ENCODE measurements at regions not wholly inside any gene's neighbourhood (a gene's known extent, or its start where the extent isn't known, plus 50 kb on each side); places are given as distances from the start of the nearest gene placed in this dataset.

GRCh38 chr4:18570370-18570769 lies 548.8 kb upstream of the LCORL start:
- no peak for DNase-seq (ENCODE audit: low read depth)

DNA sequence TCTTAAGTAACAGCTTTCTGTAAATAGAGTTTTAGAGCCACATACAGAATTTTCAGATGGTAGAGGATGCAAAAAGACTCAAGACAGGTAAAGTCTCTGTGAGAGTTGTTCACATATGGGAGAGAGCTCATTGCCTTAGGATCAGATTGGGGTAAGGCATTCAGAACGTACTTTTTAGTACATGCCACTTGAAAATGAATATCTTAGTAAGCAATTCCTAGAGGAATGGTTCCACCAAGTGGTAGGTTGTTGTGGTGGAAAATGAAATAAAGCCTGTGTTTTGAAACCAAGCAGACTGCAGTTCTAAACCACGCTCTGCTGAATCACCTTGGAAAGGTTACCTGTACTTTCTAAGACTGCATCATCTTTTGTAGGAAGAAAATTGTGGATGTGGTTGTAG lies 547.0 kb upstream of the LCORL start:
- no peak for DNase-seq (ENCODE audit: low read depth)

DNA sequence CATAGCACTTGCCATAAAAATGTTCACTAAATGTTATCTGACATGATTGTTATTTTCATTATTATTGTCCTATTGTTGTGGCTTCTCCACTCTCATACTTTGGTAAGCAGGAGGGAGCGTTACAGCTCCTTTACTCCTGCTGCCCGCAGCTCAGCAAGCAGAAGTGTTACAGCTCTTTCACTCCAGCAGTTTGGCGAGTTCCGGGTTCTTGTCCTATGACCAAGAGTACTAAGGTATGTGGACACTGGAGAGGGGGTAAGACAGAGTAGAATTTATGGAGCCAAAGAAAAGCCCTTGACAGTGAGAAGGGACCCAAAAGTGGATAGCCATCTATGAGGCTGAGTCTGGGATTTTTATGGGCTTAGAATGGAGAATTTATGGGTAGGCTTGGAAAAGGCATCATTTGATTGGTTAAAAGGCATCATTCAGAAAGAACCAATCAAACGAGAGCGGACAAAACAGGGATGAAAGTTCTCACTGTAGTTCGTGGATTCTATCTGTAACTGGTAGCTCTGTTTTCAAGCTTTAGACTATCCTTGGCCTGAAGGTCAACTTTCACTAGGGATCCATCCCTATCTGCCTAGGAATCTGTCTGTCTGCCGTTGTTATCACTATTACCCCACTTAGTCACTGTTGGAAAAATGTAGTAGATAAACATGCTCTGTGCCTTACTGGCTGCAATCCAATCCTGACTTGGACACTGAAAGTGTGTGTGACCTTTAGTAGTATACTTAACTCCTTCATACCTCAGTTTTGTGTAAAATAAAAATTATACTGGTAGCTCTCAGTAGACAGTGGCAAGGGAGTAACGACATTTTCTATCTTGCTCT lies 545.6 kb upstream of the LCORL start:
- DNase-seq (ENCODE audit: low read depth) = no peak

GRCh38 chr4:18559492-18559891 lies 537.9 kb upstream of the LCORL start:
- no peak for DNase-seq (ENCODE audit: low read depth)

DNA sequence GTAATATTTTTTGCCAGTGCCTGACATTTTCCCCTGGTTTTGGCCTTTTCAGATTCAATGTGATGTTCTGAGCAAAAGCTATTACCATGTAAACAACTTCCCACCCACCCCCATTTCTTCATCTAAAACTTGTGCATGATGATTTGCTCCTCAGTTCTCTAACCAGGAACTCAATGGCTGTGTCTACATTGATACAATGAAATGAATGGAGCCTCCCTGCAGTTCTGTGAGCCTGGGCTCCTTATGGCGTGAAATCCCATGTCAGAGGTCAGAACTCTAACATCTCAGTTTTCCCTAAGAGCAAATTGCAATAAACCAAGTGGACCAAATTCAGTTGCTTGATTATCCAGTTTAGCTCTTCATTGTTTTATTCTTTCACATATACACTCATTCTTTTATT lies 534.8 kb upstream of the LCORL start:
- DNase-seq (ENCODE audit: low read depth) = no peak

GRCh38 chr4:18540349-18540748 lies 518.8 kb upstream of the LCORL start:
- no peak for DNase-seq (ENCODE audit: low read depth)

GRCh38 chr4:18538121-18538520 lies 516.6 kb upstream of the LCORL start:
- DNase-seq (ENCODE audit: low read depth) = no peak

DNA sequence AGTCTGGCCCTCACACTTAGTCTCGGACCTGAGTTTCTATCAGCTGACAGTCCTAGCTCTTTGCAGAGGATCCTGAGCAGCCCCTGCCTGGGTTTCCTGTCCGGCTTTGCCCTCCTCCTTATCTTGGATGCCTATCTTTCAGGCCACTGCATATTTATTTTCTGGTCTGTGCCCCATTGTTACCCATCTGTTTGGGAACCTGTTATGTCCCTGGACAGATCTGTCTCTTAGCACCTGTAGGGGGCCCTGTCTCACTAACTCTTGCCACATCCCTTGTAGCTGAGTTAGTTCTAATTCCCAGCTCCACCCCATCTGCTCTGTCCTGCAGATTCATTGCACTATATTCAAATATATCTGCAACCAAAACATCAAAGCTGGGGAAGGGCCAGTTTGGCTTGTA lies 514.9 kb upstream of the LCORL start:
- no peak for DNase-seq (ENCODE audit: low read depth)

DNA sequence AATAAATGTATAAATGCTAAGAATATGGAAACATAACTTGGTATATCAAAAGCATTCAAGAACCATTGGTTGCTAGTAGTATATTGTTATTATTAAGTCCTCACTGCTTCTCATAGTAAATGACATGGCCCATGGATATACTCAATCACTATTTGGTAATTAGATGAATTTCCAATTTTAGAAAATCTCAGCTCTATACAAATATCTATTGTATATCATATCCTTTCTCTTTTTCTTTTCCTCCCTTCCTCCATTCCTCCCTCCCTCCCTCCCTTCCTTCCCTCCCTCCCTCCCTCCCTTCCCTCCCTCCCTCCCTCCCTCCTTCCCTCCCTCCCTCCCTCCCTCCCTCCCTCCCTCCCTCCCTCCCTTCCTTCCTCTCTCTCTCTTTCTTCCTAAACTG lies 514.4 kb upstream of the LCORL start:
- DNase-seq (ENCODE audit: low read depth) = no peak

DNA sequence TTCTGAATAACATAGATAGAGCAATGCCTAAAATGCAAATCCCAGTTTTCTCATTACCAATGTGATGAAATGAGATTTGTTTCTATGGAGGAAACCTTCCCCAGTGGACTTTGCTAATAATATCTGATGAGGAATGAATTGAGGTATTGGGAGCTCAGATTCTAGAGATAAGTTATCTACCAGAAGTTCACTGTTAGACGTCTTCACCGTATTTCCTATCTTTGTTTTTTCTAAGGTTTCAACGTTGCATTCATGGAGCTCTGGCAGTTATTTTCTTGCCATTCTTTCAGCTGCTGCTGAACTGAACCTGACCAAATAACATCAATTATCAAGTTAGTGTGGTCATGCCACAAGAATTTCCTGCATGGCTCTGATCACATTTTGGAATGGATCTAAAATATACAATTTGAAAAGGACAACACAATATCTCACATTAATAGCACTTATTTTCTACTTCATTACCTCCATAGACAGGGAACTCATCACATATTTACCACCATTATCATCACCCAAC lies 511.8 kb upstream of the LCORL start:
- DNase-seq (ENCODE audit: low read depth) = no peak

GRCh38 chr4:18531731-18532130 lies 510.2 kb upstream of the LCORL start:
- DNase-seq (ENCODE audit: low read depth) = no peak

GRCh38 chr4:18529482-18529881 lies 507.9 kb upstream of the LCORL start:
- DNase-seq (ENCODE audit: low read depth) = no peak

- DNase-seq (ENCODE audit: low read depth) = no peak
These were observed 503.1 kb upstream of the LCORL start for GRCh38 chr4:18524667-18525066.

- no peak for DNase-seq (ENCODE audit: low read depth)
These were observed 496.5 kb upstream of the LCORL start for GRCh38 chr4:18518098-18518497.

- no peak for DNase-seq (ENCODE audit: low read depth)
These were observed 492.3 kb upstream of the LCORL start for GRCh38 chr4:18513861-18514260.

- no peak for DNase-seq (ENCODE audit: low read depth)
These were observed 491.2 kb upstream of the LCORL start for GRCh38 chr4:18512718-18513117.

GRCh38 chr4:18511727-18512126 lies 490.2 kb upstream of the LCORL start:
- DNase-seq (ENCODE audit: low read depth) = no peak

GRCh38 chr4:18508786-18509185 lies 487.2 kb upstream of the LCORL start:
- DNase-seq (ENCODE audit: low read depth) = no peak

DNA sequence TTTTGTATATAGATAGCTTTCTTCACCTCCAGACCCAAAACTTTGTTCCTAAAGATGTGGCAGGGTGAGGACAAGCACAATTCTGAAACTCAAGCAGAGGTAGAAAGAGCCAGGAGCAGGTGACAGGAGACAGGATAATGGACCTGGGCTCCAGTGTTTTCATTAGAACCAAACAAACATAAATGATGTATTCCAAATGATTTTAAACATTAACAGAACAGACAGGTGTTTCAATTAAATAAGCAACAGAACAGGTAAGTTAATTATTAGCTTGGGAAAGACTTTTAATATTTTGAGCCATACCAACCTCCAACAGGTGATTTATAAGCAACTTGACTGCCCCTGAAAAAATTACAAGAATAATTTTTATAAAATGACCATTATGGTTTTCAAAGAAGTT lies 459.4 kb upstream of the LCORL start:
- no peak for DNase-seq (ENCODE audit: low read depth)

DNA sequence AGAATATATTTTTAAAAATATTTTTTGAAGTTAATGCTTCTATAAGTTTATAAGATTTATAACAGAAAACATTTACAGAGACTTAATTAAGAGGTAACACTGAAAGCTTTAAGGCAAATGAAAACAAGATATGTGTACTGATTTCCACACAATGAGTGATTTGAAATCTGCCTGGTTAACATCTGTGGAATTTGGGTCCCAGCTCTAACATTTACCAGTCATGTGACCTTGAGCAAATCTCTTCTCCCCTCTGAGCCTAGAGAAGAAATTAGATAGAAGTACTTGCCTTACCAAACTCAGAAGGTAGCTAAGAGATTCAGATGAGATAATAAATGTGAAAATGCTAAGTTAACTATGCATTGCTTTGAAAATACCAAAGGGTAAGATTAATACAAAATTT lies 458.8 kb upstream of the LCORL start:
- no peak for DNase-seq (ENCODE audit: low read depth)

DNA sequence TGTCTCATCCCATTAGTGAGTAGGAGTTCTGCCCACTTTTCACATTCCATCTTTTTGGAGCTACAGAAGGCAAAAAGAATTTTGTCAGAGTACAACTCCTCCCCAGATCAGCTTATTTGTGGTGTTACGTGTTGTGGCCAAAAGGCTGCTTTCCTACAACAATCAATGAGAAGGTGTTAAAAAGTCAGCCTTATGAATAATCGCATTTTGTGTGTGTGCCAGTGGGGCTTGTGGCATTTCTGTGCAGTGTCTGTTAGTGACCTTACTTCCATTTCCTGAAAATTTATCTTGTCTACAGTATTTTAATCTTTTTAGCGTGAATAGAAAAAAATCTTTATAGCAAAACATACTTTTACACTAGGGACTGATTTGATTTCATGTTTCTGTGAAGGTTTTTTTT lies 458.3 kb upstream of the LCORL start:
- no peak for DNase-seq (ENCODE audit: low read depth)

DNA sequence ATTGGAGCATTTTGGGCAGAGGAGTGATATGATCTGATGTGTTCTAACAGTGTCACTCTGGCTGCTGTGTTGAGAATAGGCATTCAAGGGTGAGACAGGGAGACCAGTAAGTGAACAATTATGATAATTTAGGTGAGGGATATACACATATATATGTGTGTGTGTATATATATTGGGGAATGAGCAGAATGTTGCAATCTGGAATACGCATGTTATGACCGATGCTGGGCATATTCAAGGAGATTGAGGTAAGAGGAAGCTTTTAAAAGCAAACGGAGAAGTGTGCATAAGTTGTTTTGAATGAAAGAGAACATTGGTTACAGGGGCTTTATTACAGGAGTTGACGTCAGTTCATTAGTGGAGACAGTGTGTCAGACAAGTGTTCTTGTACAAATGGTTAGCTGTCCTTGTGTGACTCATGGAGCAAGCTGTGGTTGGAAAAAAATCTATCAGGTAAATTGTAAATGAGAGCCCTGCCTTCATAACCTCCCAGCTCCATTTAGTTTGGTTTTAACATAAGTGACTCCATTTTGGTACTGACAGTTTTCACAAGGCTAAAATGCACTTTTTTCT lies 442.5 kb upstream of the LCORL start:
- no peak for DNase-seq (ENCODE audit: low read depth)

DNA sequence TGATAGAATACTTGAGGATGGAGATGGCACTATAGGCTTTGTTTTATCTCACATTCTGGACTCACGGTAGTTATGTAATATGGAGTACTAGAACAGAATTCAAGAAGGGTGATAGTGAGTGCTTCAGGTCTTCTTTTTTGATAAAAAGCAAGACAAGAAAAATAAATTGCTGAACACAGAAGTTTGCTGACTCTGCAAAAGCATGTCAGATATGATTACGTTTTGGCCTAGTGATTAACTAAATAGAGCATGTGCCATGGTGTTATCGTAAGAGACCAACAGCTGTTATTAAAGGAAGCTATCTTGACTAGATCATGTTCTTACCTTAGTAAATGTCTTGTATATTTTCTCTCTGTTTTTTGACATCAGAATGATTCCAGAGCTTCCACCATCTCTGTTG lies 436.9 kb upstream of the LCORL start:
- DNase-seq (ENCODE audit: low read depth) = no peak

- DNase-seq (ENCODE audit: low read depth) = no peak
These were observed 432.8 kb upstream of the LCORL start for GRCh38 chr4:18454349-18454748.
